ENCODE measurements at regions not wholly inside any gene's neighbourhood (a gene's known extent, or its start where the extent isn't known, plus 50 kb on each side); places are given as distances from the start of the nearest gene placed in this dataset.

GRCh38 chr11:71356904-71357303 lies 91.3 kb downstream of the DHCR7 start:
- no peak for DNase-seq (ENCODE audit: low spot score)
- no peak for TF ChIP-seq CTCF (IDR thresholded peaks at IDR 0.05; ENCODE audit: extremely low read depth, missing control alignments)

GRCh38 chr11:71356280-71356876 lies 91.8 kb downstream of the DHCR7 start:
- no peak for DNase-seq (ENCODE audit: low spot score)
- no peak for TF ChIP-seq CTCF (IDR thresholded peaks at IDR 0.05; ENCODE audit: extremely low read depth, missing control alignments)

- TF ChIP-seq CTCF (IDR thresholded peaks at IDR 0.05; ENCODE audit: extremely low read depth, missing control alignments), result no peak
- DNase-seq (ENCODE audit: low spot score), result no peak
Measured at GRCh38 chr11:71355281-71355680, 92.9 kb downstream of the DHCR7 start.

- DNase-seq (ENCODE audit: low spot score), result no peak
- TF ChIP-seq CTCF (IDR thresholded peaks at IDR 0.05; ENCODE audit: extremely low read depth, missing control alignments), result no peak
Measured at GRCh38 chr11:71354394-71355105, 93.6 kb downstream of the DHCR7 start.

- no peak for DNase-seq (ENCODE audit: low spot score)
Measured at GRCh38 chr11:71352748-71353147, 95.4 kb downstream of the DHCR7 start.

GRCh38 chr11:71352226-71352625 lies 96.0 kb downstream of the DHCR7 start:
- no peak for DNase-seq (ENCODE audit: low spot score)
- TF ChIP-seq CTCF (IDR thresholded peaks at IDR 0.05; ENCODE audit: extremely low read depth, missing control alignments), result no peak

More at GRCh38 chr11:71352748-71353147, 95.4 kb downstream of the DHCR7 start:
- no peak for TF ChIP-seq CTCF (IDR thresholded peaks at IDR 0.05; ENCODE audit: extremely low read depth, missing control alignments)

- no peak for TF ChIP-seq CTCF (IDR thresholded peaks at IDR 0.05; ENCODE audit: extremely low read depth, missing control alignments)
- no peak for DNase-seq (ENCODE audit: low spot score)
Measured at GRCh38 chr11:71349627-71350026, 97.2 kb upstream of the SHANK2 start.

All from GM20000 (cell line).